Anterior cingulate cortex (tissue), 58 donors: ENCODE measurements at regions not wholly inside any gene's neighbourhood (a gene's known extent, or its start where the extent isn't known, plus 50 kb on each side); places are given as distances from the start of the nearest gene placed in this dataset.

Experiments used
- DNase-seq, 58 donors: peaks; one replicate each; lab custom pipeline; 2025; lab: John Stamatoyannopoulos, UW

- no peak for DNase-seq
Observed at GRCh38 chr12:91978143-91978542, 167.5 kb downstream of the BTG1 start.

- DNase-seq: no peak
Observed at GRCh38 chr12:91975891-91976290, 169.8 kb downstream of the BTG1 start.

- DNase-seq: no peak
Observed at GRCh38 chr12:91974541-91975085, 171.0 kb downstream of the BTG1 start.

DNA sequence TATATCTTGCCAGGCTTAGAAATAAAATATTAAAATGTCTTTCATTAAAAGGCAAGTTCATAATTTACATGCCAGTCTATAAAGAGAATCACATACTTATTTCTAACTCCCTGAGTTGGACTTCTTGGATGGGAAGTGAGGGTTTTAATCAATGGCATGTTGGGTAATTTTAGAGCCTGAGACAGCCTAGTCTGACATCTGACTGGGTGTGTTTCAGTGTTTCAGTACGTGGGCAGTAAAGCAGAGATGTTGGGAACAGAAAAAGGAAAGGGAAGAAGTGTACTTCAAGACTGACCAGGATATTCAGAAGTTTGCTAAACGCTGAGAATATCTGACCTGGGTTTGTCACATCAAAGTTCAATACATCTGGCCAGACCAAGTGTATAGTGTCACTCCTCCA lies 171.8 kb downstream of the BTG1 start:
- DNase-seq: no peak

- no peak for DNase-seq
Observed at GRCh38 chr12:91972896-91973295, 172.8 kb downstream of the BTG1 start.

DNA sequence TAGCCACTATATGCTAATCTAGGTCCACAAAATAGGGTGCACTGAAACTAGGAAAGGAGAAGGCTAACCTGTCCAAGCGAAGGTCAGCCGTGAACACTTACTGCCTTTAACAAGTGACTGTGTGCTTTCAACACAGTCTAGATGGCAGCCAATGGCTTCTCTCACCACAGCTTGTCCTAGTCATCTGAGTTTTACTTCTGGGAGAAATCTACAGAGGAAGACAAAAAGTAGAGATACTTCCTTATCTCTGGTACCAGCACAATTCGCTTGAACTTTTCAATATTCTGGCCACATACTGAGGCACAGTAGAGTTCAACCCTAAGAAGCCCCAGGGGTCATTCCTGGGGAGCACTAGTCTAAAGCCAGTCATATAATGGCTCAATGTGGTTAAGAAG lies 176.9 kb downstream of the BTG1 start:
- DNase-seq: no peak

- DNase-seq: no peak
Observed at GRCh38 chr12:91968076-91968776, 177.4 kb downstream of the BTG1 start.

GRCh38 chr12:91967590-91967989 lies 178.1 kb downstream of the BTG1 start:
- no peak for DNase-seq

- DNase-seq: no peak
Observed at GRCh38 chr12:91965781-91966180, 179.9 kb downstream of the BTG1 start.

- no peak for DNase-seq
Observed at GRCh38 chr12:91964501-91964900, 181.1 kb downstream of the BTG1 start.

GRCh38 chr12:91959220-91959619 lies 186.4 kb downstream of the BTG1 start:
- DNase-seq: no peak

GRCh38 chr12:91958816-91959215 lies 186.8 kb downstream of the BTG1 start:
- DNase-seq: no peak

DNA sequence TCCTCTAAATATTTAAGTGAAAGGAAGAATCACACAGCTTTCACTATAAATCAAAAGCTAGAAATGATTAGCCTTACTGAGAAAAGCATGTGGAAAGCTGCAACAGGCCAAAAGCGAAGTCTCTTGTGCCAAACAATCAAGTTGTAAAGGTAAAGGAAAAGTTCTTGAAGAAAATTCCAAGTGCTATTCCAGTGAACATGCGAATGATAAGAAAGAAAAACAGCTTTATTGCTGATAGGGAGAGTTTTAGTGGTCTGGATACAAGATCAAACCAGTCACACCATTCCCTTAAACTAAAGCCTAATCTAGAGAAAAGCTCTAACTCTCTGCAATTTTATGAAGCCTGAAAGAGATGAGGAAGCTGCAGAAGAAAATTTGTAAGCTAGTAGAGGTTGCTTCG lies 190.9 kb downstream of the BTG1 start:
- DNase-seq: no peak

GRCh38 chr12:91954326-91954725 lies 191.3 kb downstream of the BTG1 start:
- no peak for DNase-seq

DNA sequence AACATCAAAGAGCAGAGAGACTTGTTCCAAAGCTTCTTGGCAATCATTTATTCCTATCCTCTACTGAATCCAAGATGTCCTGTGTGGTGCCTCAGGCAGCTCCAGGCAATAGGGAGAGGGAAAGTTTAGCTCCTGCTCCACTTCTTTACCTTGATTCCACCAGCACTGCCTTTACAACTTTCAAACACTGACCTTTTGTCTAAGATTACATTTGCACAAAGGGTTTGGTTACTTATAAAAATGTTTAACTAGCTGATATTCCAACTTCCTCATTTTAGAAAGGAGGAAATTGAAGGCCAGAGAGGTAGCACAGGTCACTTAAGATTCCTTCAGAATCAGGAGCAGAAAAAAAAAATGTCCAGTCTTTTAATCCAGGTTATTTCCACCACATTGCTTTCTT lies 192.7 kb downstream of the BTG1 start:
- DNase-seq: no peak

GRCh38 chr12:91951571-91951970 lies 194.1 kb downstream of the BTG1 start:
- DNase-seq: no peak

GRCh38 chr12:91948504-91948903 lies 197.1 kb downstream of the BTG1 start:
- DNase-seq: no peak

GRCh38 chr12:91947459-91947858 lies 198.2 kb downstream of the BTG1 start:
- no peak for DNase-seq

GRCh38 chr12:91944637-91945036 lies 201.0 kb downstream of the BTG1 start:
- DNase-seq: no peak

DNA sequence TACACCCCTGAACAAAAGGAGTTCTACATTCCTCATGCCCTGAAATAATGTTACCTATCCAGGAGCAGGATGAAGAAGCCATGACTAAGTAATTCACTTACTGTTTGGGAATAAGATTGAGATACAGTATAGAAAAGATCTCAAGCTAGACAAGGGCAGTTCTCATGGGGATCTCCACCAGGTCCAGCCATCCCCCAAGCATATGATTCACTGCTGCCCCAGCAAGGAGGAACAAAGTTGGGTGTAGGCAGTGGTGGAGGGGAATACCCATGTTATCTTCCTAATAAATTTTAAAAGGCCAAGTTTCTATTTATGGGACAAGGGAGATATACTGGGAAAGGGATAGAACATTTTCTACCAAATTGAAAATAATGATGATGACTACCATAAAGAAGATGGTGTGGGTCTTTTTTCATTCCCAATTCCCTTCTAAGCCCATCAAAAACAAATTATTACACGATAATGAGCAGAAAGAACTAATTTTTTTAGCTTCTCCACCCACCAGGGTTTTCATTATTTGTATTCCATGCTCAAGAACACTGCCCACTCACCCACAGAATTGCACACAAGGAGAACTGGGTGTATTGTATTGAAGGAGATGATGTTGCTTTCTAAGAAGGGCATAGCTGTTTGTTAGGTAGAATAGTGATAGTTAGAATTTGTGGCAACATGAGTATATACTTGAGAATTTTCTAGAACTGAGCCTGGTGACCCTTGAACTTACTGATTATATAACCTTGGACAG lies 204.6 kb downstream of the BTG1 start:
- no peak for DNase-seq

GRCh38 chr12:91940322-91940721 lies 205.3 kb downstream of the BTG1 start:
- DNase-seq: no peak

DNA sequence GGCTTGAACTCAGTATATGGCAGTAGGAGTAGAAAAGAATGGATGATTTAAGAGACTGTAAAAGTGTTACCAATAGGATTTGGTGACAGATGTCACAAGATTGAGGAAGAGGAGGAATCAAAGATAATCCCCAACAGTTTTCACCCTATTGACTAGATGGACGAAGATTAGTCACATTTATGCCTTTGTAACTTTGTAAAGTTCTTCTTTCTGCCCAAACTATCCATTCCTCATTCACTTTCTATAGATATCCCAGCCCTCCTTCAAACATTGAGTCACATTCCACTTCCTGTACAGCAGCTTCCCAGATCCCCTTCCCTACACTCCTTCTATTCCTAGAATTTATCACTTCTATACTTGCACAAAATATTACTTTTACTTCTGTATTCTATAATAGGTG lies 207.9 kb downstream of the BTG1 start:
- no peak for DNase-seq
